Liver (tissue), 3 donors: ENCODE measurements at regions not wholly inside any gene's neighbourhood (a gene's known extent, or its start where the extent isn't known, plus 50 kb on each side); places are given as distances from the start of the nearest gene placed in this dataset.

Experiments used
- CTCF ChIP-seq: fragments of 150-350 bp; IDR thresholded peaks from 2 replicates; pipeline ENCODE4 v1.5.1; 2017; ENCODE audit warnings: improper control_type of control experiment, low read depth, low read length; ENCODE audit not compliant: missing input control
- JUND ChIP-seq, 2 donors: IDR thresholded peaks; 2 replicates each; pipeline ENCODE4 v1.6.1; 2016; ENCODE audit warnings: antibody characterized with exemption in 2 of 2
- RAD21 ChIP-seq, 2 donors: IDR thresholded peaks; 2 replicates each; pipeline ENCODE4 v1.6.1; 2016; ENCODE audit warnings: antibody characterized with exemption in 2 of 2, mild to moderate bottlenecking in 2 of 2
- REST ChIP-seq: IDR thresholded peaks from 2 replicates; pipeline ENCODE4 v1.6.1; 2016; ENCODE audit warnings: antibody characterized with exemption, mild to moderate bottlenecking
- SP1 ChIP-seq: IDR thresholded peaks from 2 replicates; pipeline ENCODE4 v1.6.1; 2018; ENCODE audit warnings: antibody characterized with exemption, mild to moderate bottlenecking
- TAF1 ChIP-seq: conservative IDR thresholded peaks from 2 replicates; pipeline ENCODE4 v1.6.1; 2016; ENCODE audit warnings: antibody characterized with exemption, mild to moderate bottlenecking
- YY1 ChIP-seq: IDR thresholded peaks from 2 replicates; pipeline ENCODE4 v1.6.1; 2016; ENCODE audit warnings: antibody characterized with exemption, mild to moderate bottlenecking
- TF ChIP-seq, protein P1 (sequence below): IDR thresholded peaks from 2 replicates; pipeline ENCODE4 v1.6.1; 2016; ENCODE audit warnings: antibody characterized with exemption
- TF ChIP-seq, protein P2 (sequence below): IDR thresholded peaks from 2 replicates; pipeline ENCODE4 v1.6.1; 2016; ENCODE audit warnings: antibody characterized with exemption
- donor health status: healthy.
- donor health status: healthy.

GRCh38 chr1:173258479-173259264 lies 51.5 kb upstream of the TNFSF4 start:
- TF ChIP-seq CTCF (no peak), YY1 (no peak), SP1 (no peak), RAD21 (IDR thresholded peaks at IDR 0.05) (no peak), JUND (IDR thresholded peaks at IDR 0.05) (no peak), TAF1 (no peak), REST (no peak)
- TF ChIP-seq, protein P1, sequence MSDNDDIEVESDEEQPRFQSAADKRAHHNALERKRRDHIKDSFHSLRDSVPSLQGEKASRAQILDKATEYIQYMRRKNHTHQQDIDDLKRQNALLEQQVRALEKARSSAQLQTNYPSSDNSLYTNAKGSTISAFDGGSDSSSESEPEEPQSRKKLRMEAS = no peak
- TF ChIP-seq, protein P2, sequence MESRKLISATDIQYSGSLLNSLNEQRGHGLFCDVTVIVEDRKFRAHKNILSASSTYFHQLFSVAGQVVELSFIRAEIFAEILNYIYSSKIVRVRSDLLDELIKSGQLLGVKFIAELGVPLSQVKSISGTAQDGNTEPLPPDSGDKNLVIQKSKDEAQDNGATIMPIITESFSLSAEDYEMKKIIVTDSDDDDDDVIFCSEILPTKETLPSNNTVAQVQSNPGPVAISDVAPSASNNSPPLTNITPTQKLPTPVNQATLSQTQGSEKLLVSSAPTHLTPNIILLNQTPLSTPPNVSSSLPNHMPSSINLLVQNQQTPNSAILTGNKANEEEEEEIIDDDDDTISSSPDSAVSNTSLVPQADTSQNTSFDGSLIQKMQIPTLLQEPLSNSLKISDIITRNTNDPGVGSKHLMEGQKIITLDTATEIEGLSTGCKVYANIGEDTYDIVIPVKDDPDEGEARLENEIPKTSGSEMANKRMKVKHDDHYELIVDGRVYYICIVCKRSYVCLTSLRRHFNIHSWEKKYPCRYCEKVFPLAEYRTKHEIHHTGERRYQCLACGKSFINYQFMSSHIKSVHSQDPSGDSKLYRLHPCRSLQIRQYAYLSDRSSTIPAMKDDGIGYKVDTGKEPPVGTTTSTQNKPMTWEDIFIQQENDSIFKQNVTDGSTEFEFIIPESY = no peak
